ENCODE measurements at regions not wholly inside any gene's neighbourhood (a gene's known extent, or its start where the extent isn't known, plus 50 kb on each side); places are given as distances from the start of the nearest gene placed in this dataset.
"Not testable (repeated sequence)": the region's sequence is repeated elsewhere in the genome, so short reads cannot be mapped to it uniquely, and the experiment has no call there.

DNA sequence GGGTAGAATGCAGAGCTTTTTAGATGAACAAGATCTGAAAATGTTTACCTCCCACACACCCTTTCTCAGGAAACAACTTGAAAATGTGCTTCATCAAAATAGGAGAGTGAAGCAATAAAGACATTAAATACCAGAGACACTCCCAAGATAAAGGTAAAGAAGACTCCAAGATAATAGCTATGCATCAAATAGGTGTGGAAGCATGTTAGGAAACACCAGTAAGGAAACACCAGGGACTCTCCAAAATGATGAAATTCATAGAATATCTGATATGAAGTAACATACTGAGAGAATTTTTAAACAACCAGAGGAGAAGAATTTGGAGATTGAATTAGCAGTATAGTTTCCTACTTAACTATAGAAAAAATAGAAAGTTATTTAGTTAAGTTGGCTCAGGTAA, 57.0 kb downstream of the OR10A6 start:
- DNase-seq, result no peak

DNA sequence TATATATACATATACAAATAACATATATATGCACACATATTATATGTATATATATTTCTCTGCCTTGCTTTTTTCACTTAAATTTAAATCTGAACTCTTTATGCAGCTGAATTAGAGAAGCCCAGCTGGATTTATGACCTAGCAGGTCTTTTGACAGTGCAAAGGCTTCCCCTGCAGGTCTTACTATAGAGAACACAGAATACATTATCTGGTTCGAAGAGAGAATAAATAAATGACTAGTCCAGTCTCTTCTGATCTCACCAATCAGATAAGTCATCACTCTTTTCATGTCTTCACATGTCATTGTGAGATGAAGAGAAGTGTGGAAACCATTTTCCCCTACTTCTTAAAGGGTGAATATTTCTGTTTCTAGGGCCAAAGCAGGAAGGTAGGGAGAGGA, 58.2 kb downstream of the OR10A6 start:
- no peak for DNase-seq

DNA sequence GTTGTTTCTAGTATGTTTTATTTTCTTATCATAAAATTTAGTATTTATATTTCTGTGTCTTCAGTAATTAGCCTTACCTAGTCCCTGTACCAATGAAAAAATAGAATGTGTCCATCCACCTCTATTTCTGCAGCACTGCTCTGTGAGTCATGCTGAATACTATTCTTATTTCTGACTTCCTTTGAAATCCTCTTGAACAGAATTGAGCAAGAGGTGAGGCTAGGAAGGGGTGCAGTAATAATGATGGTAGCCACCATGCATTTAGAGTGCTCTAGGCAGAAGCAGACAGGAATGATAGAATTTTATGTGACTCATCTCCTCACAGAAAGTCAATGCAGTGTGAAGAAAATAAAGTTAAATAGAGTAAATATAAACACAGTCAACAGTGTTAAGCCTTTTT, 60.0 kb downstream of the OR10A6 start:
- no peak for DNase-seq

DNA sequence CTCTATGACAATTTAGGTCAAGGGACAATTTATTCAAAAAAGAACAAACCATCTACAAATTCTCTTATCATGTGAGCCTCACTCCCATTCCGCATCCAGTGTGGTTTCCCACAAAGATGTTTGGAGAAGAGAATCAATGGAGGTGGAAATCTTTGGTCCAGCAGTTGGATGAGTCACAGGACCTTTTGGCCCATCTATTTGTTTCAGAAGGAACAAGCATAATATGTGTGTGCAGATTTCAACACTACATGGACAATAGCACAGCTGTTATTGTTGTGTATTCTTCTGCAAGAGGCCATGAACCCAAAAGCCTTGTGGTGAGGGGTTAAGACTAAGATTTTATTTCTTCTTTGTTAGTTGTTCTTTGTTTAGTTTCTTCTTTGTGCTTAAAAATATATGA, 61.6 kb downstream of the OR10A6 start:
- DNase-seq, result no peak

DNA sequence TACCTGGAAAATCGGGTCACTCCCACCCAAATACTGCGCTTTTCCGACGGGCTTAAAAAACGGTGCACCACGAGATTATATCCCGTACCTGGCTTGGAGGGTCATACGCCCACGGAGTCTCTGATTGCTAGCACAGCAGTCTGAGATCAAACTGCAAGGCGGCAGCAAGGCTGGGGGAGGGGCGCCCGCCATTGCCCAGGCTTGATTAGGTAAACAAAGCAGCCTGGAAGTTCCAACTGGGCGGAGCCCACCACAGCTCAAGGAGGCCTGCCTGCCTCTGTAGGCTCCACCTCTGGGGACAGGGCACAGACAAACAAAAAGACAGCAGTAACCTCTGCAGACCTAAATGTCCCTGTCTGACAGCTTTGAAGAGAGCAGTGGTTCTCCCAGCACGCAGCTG, 64.5 kb upstream of the OR5P2 start:
- DNase-seq, result not testable (repeated sequence)

DNA sequence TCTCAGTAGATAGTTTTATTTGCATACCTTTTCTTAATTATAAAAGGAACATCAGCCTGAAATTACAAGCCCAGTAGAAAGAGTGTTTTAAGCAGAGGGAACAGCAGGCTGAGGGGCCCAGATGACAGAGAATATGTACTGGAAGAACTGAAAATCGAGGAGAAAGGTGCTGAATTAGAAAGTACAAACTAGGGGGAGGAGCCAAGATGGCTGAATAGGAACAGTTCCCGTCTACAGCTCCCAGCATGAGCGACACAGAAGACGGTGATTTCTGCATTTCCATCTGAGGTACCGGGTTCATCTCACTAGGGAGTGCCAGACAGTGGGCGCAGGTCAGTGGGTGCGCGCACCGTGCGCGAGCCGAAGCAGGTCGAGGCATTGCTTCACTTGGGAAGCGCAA, 64.1 kb upstream of the OR5P2 start:
- not testable (repeated sequence) for DNase-seq

DNA sequence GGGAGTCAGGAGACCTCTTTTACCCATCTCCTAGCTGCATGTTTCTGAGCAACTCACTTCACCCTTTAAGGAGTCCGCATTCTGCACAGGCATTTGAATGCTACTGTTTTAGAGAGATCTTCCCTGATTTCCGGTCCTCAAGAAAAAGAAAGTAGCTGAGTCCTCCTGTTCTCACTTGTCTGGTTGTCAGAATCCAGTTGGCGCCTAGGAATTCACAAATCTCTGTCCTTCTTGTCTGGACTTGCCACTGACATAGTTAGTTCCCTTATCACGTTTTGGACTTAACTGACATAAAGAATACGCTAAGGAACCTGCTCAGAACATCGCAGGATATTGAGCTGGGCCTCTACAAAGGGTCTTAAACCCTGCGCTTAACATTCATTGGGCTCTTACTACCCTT, 61.3 kb upstream of the OR5P2 start:
- DNase-seq, result no peak

DNA sequence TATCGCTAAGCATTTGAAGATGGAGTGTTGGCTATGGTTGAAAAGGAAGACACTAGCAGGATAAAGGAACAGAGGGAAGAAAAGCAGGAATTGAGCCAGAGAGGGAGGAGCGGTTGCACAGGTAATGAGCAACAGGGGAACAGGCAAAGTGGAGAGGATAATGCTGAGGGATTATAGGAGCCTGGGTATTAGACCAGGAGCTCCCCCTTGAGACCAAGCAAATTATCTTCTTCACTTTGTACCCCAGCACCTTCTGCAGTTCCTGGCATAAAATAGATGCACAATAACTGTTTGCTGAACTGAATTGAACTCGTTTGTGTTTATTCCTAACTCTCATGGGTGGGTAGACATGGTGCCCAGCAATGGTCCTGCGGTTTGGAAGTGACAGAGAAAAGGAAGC, 54.6 kb upstream of the OR5P2 start:
- DNase-seq, result peak in 1 of 2 experiments; percentile 1

DNA sequence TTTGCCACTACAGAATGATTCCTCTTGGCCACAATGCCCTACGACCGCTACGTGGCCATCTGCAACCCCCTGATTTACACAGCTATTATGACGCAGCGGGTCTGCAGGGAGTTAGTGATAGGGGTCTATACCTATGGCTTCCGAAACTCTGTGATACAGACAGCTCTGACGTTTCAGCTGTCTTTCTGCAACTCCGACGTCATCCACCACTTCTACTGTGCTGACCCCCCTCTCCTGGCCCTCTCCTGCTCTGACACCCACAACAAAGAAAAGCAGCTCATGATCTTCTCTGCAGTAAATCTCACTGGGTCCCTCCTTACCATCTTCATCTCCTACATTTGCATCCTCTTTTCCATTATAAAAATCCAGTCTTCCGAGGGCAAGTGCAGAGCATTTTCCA, 52.3 kb upstream of the OR5P2 start:
- no peak for DNase-seq

Measured in AML-193 (cell line).